ENCODE measurements at regions not wholly inside any gene's neighbourhood (a gene's known extent, or its start where the extent isn't known, plus 50 kb on each side); places are given as distances from the start of the nearest gene placed in this dataset.
"Not testable (repeated sequence)": the region's sequence is repeated elsewhere in the genome, so short reads cannot be mapped to it uniquely, and the experiment has no call there.

DNA sequence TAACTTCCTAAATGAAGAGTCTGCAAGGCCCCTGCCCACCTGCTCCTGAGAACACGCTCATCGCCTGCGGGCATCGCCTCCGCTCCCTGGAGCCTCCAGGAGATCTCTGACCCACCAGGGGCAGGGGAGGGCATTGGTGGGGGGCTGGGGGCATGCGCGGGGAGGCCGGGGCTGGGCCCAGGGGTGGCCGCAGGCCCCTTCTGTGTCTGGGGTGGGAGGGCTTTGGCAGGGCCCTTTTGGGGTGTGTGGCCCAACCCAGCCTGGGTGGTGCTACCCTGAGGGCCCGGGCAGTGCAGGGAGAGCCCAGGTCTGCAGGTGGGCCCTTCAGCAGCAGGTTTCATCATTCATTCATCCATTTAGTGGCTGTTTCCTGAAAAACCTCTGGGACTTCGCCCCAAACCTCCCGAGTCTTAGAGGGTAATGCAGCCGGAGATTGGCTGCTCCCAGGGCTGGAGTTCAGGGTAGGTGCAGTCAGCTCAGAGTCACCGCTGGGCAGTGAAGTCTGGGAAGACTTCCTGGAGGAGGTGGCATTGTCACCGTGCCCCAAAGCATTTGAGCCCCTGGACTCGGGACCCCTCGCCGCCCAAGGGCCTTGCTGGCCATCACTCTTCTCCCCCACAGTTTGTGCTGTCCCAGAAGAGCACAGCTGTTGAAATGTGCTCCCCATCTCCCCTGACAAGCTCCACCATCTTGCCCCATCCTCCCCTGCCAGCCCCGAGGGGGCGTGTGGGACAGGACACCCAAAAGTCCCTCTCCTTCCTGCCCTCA, 255.1 kb downstream of the PARP8 start:
- no peak overlapping the region for H3K4me3 Mint-ChIP-seq (ENCODE audit: unreplicated experiment)
- H3K27ac Mint-ChIP-seq (ENCODE audit: unreplicated experiment): no peak overlapping the region
- TF ChIP-seq, protein P1, sequence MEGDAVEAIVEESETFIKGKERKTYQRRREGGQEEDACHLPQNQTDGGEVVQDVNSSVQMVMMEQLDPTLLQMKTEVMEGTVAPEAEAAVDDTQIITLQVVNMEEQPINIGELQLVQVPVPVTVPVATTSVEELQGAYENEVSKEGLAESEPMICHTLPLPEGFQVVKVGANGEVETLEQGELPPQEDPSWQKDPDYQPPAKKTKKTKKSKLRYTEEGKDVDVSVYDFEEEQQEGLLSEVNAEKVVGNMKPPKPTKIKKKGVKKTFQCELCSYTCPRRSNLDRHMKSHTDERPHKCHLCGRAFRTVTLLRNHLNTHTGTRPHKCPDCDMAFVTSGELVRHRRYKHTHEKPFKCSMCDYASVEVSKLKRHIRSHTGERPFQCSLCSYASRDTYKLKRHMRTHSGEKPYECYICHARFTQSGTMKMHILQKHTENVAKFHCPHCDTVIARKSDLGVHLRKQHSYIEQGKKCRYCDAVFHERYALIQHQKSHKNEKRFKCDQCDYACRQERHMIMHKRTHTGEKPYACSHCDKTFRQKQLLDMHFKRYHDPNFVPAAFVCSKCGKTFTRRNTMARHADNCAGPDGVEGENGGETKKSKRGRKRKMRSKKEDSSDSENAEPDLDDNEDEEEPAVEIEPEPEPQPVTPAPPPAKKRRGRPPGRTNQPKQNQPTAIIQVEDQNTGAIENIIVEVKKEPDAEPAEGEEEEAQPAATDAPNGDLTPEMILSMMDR (IDR thresholded peaks at IDR 0.05): no peak
- no peaks in the 10 kb centered on the region for H3K4me1 Mint-ChIP-seq (ENCODE audit: low read depth)
- H3K9me3 Mint-ChIP-seq (ENCODE audit: low read depth): peaks cover 2% of the 10 kb centered on the region
- H3K36me3 Mint-ChIP-seq (ENCODE audit: low read depth): no peaks in the 10 kb centered on the region
- peaks cover 13% of the 10 kb centered on the region for H3K27me3 Mint-ChIP-seq (ENCODE audit: low read depth)
- DNase-seq (ENCODE audit: low spot score): no peak

DNA sequence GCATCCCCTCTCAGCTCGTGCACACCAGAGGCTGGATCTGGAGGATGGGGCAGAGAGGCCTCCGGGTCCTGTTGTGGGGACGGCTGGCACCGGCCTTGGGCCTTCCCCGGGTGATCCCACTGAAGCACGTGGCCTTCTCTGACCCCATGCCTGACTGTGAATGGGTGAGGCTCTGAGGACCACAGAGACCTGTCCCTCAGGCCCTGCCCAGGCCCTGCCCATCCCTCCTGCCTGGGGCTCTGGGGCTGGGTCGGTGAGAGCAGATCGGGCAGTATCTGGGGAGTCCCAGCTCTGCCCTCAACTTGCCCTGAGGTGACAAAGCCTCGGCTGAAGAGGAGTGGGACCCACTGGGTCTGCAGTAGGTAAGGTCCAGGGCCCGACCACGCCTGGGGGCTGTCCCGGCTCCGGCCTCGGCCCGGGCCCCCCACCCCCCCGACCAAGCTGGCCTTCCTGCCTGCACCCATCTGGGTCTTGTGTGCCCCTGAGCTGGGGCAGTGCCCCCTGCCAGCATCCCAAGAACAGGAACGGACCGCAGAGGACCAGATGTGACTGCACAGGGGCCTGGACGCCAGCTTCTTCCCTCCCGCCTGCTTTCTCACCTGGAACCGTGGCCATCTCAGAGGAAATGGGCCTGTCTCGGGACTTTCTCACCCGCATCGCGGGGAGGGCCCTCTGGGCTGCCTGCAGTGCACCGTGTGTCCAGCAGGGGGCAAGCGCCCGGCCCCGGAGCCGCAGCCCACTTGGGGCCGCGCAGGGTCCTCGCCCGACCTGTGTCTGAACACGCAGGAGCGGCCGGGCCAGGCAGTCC, 255.9 kb downstream of the PARP8 start:
- peaks cover 15% of the 10 kb centered on the region for H3K27me3 Mint-ChIP-seq (ENCODE audit: low read depth)
- TF ChIP-seq, protein P1 (IDR thresholded peaks at IDR 0.05): peak; percentile 83
- H3K4me3 Mint-ChIP-seq (ENCODE audit: unreplicated experiment); H3K4me1 Mint-ChIP-seq (ENCODE audit: low read depth); H3K27ac Mint-ChIP-seq (ENCODE audit: unreplicated experiment); H3K9me3 Mint-ChIP-seq (ENCODE audit: low read depth); H3K36me3 Mint-ChIP-seq (ENCODE audit: low read depth); DNase-seq (ENCODE audit: low spot score): not testable (repeated sequence)

DNA sequence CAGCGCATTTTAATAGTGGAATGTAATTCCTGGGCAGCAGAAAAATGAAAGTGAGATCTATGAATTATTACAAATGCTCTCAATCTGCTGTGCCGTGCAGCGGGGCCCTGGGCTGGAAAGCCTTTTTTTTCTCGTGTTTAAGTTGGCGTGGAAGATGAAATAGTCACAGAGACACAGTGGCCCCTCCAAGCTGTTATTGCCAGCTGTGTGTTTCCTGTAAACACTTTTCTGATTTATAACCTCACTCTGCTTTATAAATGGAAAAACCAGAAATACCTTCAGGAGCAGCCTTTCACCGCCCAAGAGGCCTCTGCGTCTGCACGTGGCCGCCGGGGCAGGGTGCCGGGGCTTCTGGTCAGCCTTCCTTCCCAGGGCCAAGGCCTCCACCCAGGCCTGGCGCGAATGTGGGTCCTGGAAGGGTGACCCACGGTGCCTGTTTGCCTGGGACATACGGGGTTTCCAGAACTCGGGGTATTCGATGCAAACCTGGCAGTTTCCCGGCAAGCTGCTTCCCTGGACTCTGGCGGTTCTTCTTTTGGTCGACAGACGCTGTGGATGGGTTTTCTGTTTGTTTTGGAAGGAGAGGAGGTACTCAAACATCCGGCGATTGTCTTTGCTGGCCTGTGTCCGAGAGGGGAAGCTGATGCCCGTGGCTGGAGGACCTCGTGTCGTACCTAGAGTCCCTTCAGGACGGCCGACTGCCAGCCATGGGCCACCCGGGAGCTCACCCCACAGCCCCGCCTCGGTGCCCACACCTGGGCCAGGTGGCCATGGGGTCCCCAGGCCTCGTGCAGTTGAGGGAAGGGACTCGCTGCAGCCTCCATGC, 256.7 kb downstream of the PARP8 start:
- H3K27me3 Mint-ChIP-seq (ENCODE audit: low read depth): peaks cover 17% of the 10 kb centered on the region
- H3K9me3 Mint-ChIP-seq (ENCODE audit: low read depth): no peaks in the 10 kb centered on the region
- no peak overlapping the region for H3K27ac Mint-ChIP-seq (ENCODE audit: unreplicated experiment)
- H3K4me3 Mint-ChIP-seq (ENCODE audit: unreplicated experiment): no peak overlapping the region
- TF ChIP-seq, protein P1 (IDR thresholded peaks at IDR 0.05): peak; percentile 37
- H3K4me1 Mint-ChIP-seq (ENCODE audit: low read depth): no peaks in the 10 kb centered on the region
- H3K36me3 Mint-ChIP-seq (ENCODE audit: low read depth): no peaks in the 10 kb centered on the region
- no peak for DNase-seq (ENCODE audit: low spot score)

DNA sequence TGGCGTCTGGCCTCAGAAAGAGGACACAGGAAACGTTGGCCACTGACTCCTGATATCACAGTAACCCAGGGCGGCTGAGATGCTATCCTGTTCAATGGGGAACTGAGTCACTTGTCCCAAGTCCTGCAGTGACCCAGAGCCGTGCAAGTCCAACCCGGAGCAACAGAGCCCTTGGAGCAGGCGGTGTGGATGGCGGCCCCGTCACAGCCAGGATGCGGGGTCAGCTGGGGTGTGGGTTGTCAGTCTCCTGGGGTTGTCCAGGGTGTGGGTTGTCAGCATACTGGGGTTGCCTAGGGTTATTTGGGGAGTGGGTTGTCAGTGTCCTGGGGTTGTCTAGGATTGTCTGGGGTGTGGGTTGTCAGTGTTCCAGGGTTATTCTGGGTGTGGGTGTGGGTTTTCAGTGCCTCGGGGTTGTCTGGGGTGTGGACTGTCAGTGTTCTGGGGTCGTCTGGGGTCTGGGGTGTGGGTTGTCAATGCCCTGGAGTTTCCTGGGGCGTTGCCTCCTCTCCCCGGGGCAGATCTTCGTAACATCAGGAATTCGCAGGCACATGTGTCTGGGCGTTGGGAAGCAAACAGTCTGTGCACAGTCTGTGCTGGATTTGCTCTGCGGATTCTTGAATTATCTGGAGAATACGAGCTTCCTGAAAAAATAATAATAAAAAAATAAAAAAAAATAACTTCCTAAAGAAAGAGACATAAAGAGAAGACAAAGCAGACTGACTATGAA, 257.5 kb downstream of the PARP8 start:
- no peaks in the 10 kb centered on the region for H3K36me3 Mint-ChIP-seq (ENCODE audit: low read depth)
- H3K27ac Mint-ChIP-seq (ENCODE audit: unreplicated experiment): no peak overlapping the region
- no peak overlapping the region for H3K4me3 Mint-ChIP-seq (ENCODE audit: unreplicated experiment)
- no peaks in the 10 kb centered on the region for H3K9me3 Mint-ChIP-seq (ENCODE audit: low read depth)
- H3K4me1 Mint-ChIP-seq (ENCODE audit: low read depth): no peaks in the 10 kb centered on the region
- H3K27me3 Mint-ChIP-seq (ENCODE audit: low read depth): peaks cover 18% of the 10 kb centered on the region
- TF ChIP-seq, protein P1 (IDR thresholded peaks at IDR 0.05): no peak
- no peak for DNase-seq (ENCODE audit: low spot score)
